ENCODE measurements at regions not wholly inside any gene's neighbourhood (a gene's known extent, or its start where the extent isn't known, plus 50 kb on each side); places are given as distances from the start of the nearest gene placed in this dataset.

DNA sequence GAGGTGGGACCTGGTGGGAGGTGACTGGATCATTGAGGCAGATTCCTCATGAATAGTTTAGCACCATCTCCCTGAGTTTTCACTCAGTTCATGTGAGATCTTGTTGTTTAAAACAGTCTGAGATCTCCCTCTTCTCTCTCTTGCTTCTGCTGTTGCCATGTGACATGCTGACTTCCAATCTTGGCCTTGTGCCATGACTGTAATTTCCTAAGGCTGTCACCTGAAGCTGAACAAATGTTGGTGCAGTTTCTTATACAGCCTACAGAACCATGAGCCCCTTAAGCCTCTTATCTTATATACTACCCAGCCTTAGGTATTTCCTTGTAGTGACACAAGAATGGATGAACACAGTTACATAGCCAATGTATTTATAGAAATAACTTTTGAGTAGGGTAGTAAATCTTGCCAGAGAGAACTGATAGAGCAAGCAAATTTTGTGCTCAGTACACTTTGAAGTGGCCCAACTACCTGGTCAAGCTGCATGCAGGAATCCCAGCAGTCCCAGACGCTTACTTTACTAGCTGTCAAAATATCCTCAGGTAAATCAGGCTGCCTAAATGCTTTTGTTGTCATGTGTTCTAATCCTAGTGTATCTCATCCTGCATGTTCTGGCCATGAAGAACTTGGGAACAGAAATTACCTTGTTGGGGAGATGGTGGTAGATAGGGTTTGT lies 445.6 kb upstream of the MIS18BP1 start:
- ChIA-PET CTCF (no interaction called here), POLR2A (no interaction called here)
- Histone ChIP-seq H3K36me3 (ENCODE audit: control insufficient read depth, insufficient read depth, low read length) (no peaks in the 10 kb centered on the region), H3K4me3 (ENCODE audit: low read depth, low read length) (no peak overlapping the region), H3K27me3 (ENCODE audit: control insufficient read depth, insufficient read depth, low read length) (no peaks in the 10 kb centered on the region)
- DNase-seq (ENCODE audit: low read depth): no peak
- TF ChIP-seq CTCF (IDR thresholded peaks at IDR 0.05; ENCODE audit: insufficient read depth, low read depth, low read length): no peak

DNA sequence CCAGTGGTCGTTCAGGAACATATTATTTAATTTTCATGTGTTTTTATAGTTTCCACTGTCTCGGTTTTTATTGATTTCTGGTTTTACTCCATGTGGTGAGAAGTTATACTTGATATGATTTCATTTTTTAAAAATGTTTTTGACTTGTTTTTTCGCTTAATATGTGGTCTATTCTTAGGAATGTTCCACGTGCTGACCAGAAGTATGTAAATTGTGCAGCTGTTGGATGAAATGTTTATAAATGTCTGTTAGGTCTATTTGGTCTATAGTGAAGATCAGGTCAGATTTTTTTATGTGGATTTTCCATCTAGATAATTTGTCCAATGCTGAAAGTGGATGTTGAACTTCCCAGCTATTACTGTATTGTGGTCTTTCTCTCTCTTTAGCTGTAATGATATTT lies 433.8 kb upstream of the MIS18BP1 start:
- no peak for TF ChIP-seq CTCF (IDR thresholded peaks at IDR 0.05; ENCODE audit: insufficient read depth, low read depth, low read length)
- Histone ChIP-seq H3K36me3 (ENCODE audit: control insufficient read depth, insufficient read depth, low read length) (no peaks in the 10 kb centered on the region), H3K27me3 (ENCODE audit: control insufficient read depth, insufficient read depth, low read length) (no peaks in the 10 kb centered on the region), H3K4me3 (ENCODE audit: low read depth, low read length) (no peak overlapping the region)
- no peak for DNase-seq (ENCODE audit: low read depth)
- POLR2A ChIA-PET: no interaction called here
- CTCF ChIA-PET: no interaction called here

GRCh38 chr14:45680531-45680930 lies 427.5 kb upstream of the MIS18BP1 start:
- Histone ChIP-seq H3K36me3 (ENCODE audit: control insufficient read depth, insufficient read depth, low read length) (no peaks in the 10 kb centered on the region), H3K4me3 (ENCODE audit: low read depth, low read length) (no peak overlapping the region), H3K27me3 (ENCODE audit: control insufficient read depth, insufficient read depth, low read length) (no peaks in the 10 kb centered on the region)
- no peak for DNase-seq (ENCODE audit: low read depth)
- no peak for TF ChIP-seq CTCF (IDR thresholded peaks at IDR 0.05; ENCODE audit: insufficient read depth, low read depth, low read length)
- CTCF ChIA-PET: interaction anchor here (0.8 kb wide), 1 partner anchor 18 kb away, joined by 3 read pairs; no protein-coding TSS in a partner anchor
- POLR2A ChIA-PET: no interaction called here

DNA sequence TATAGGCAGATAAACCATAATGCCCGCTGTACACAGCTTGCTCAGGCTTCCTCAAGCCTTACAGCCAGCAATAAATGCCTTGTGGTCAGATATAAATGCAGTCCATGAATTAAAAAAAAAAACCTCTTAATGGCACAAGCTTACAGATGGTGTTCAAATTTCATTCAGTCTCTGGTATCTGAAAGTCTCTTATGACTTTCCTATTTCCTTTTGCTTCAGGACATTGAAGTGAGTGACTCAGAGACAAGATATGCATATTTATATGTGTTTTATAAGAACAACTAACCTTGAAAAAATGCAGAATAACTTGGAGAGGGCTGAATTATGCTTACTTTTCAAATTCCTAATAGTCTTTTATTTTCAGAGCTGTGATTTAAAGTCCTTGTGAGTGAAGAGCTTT lies 426.9 kb upstream of the MIS18BP1 start:
- CTCF ChIA-PET: interaction anchor here (0.6 to 0.8 kb wide), 2 partner anchors 16 to 17 kb away, joined by 3 read pairs; no protein-coding TSS in a partner anchor
- peak; percentile 96 for DNase-seq (ENCODE audit: low read depth)
- no peak overlapping the region for H3K4me3 ChIP-seq (ENCODE audit: low read depth, low read length)
- H3K36me3 ChIP-seq (ENCODE audit: control insufficient read depth, insufficient read depth, low read length): no peaks in the 10 kb centered on the region
- no peak for TF ChIP-seq CTCF (IDR thresholded peaks at IDR 0.05; ENCODE audit: insufficient read depth, low read depth, low read length)
- POLR2A ChIA-PET: interaction anchor here (0.7 kb wide), 1 partner anchor 57 kb away, joined by 6 read pairs; no protein-coding TSS in a partner anchor
- no peaks in the 10 kb centered on the region for H3K27me3 ChIP-seq (ENCODE audit: control insufficient read depth, insufficient read depth, low read length)

- DNase-seq (ENCODE audit: low read depth): no peak
- peak; percentile 14; the same call in 1 of the 2 replicates for TF ChIP-seq CTCF (IDR thresholded peaks at IDR 0.05; ENCODE audit: insufficient read depth, low read depth, low read length)
- H3K27me3 ChIP-seq (ENCODE audit: control insufficient read depth, insufficient read depth, low read length): no peaks in the 10 kb centered on the region
- H3K4me3 ChIP-seq (ENCODE audit: low read depth, low read length): no peak overlapping the region
- POLR2A ChIA-PET: no interaction called here
- CTCF ChIA-PET: interaction anchor here (0.7 kb wide), 1 partner anchor 41 kb away, joined by 3 read pairs; no protein-coding TSS in a partner anchor
- no peaks in the 10 kb centered on the region for H3K36me3 ChIP-seq (ENCODE audit: control insufficient read depth, insufficient read depth, low read length)
Observed at GRCh38 chr14:45678163-45678562, 425.2 kb upstream of the MIS18BP1 start.

Measured in BJ (cell line).